HG02870 (cell line): ENCODE measurements at regions not wholly inside any gene's neighbourhood (a gene's known extent, or its start where the extent isn't known, plus 50 kb on each side); places are given as distances from the start of the nearest gene placed in this dataset.
"Not testable (repeated sequence)": the region's sequence is repeated elsewhere in the genome, so short reads cannot be mapped to it uniquely, and the experiment has no call there.

Experiments
- ATAC-seq: cut with Tn5 transposase; IDR thresholded peaks from one replicate; pipeline ENCODE4 v1.9.1; 2021; ENCODE audit warnings: mild to moderate bottlenecking, moderate library complexity; ENCODE audit not compliant: unreplicated experiment

DNA sequence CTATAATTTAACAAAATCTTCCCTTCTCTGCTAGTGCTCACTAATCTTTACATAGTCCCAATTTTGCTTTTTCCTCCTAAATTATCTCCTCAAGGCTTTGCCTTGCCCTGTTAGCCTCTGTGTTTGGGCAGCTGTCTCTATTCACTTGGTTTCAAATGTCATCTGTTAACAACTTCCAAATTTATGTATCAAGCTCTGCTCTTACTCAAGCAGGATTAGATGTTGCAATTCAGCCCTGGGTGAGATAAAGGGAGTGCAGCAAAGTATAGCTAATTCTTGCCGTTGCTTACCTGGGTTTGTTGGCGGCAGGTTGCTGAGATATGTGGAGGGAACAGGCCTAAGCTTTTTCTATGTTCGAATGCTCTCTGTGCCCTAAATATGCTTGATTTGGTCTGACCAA is 483.8 kb downstream of the DMAC1 start:
- ATAC-seq = no peak

DNA sequence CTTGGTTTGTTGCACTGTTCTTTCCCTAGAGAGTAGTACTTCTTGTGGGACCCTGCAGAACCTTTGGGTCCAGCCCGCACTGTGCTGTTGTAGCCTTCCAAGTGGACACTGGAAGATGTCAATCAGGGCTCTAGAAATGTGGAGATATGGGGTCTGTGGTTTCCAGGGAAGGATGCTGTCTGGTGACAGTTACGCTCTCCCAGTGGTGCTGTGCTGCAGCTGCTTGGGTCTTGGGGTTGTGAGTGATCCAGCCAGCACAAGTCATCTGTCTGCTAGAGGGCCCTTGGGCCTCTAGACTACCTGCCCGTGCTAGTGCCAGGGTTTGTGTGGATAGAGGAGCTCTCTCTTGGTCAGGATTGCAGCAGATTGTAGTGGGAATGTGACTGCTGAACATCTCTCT is 484.5 kb downstream of the DMAC1 start:
- no peak for ATAC-seq

DNA sequence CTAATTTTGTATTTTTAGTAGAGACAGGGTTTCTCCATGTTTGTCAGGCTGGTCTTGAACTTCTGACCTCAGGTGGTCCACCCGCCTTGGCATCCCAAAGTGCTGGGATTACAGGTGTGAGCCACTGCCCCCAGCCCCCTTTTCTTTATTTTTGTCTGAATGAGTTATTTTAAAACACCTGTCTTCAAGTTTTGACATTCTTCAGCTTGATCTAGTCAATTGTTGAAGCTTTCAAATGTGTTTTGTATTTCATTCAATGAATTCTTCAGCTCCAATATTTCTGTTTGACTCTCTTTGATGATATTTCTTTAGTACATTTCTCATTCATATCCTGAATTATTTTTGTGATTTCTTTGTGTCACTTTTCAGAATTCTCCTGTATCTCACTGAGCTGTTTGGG is 486.2 kb downstream of the DMAC1 start:
- ATAC-seq = no peak

DNA sequence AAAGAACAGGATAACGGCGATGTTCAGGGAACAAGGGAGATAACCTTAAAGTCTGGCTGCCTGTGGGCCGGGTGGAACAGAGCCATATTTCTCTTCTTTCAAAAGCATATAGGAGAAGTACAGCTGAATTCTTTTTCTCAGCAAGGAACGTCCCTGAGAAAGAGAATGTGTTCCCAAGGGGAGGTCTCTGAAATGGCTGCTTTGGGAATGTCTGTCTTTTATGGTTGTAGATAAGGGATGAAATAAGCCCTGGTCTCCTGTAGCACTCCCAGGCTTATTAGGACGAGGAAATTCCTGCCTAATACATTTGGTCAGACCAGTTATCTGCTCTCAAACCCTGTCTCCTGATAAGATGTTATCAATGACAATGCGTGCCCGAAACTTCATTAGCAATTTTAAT is 490.5 kb downstream of the DMAC1 start:
- ATAC-seq = not testable (repeated sequence)

DNA sequence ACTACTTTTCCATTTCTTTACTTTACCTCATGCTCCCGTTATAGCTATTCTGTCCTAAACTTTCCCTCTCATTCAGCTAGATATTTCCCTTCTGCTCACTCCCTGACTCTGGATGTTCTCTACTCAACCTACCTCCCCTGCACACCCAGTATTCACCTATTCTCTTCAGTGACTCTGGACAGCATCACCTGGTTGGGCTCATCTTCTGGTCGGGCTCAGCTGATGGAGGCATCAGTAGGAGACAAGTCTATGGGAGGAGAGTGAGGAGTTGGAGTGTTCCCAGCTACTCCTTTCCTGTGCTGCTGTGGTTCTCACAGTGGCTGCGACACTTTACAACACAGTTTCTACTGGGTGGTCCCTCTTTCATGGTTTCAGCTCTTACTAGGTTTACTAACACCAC is 493.9 kb downstream of the DMAC1 start:
- no peak for ATAC-seq

DNA sequence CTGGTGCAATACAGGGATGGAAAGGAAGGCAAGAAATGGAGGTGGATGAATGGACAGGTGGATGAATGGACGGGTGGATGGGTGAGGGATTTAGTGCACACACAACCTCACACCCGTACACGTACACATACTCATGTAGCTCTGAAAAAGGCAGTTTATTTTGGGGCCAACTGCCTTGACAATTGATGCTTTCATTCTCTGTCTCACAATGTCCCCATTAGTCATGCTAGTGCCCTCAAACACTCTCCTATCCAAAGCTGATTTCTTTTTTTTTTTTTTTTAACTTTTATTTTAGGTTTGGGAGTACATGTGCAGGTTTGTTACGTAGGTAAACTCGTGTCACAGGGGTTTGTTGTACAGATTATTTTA is 495.0 kb downstream of the DMAC1 start:
- no peak for ATAC-seq

DNA sequence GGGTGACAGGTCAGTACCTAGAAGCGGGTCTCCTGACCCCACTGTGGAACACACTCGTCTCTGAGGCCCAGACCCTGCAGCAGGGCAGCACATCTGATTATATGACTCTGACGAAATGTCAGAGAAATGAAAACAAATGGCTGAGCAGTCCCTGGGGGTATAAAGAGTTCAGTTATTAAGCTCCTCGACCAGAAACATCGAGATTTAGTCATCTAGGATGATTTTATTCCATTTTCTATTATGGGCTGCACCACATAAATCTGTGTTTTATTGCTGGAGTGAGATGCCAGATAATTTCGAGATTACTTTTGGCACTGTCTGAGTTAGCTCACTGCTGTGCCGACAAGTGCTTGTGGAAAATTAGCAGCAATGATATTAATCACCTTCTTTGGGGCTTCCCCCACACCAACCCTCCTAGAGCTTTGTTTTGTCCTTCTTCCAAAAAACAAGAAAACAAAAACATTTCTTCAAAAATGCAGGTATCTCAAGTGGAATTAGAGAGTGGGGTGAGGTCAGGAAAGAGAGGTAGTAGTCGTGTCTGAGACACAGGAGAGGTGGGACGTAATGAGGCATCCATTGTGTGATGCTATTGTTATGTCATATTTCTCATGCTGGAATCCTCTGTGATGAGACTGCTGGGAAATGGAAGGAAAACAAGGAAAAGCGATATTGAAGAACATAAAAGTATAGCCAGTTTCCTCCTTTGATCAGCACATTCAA is 495.5 kb downstream of the DMAC1 start:
- ATAC-seq = no peak

DNA sequence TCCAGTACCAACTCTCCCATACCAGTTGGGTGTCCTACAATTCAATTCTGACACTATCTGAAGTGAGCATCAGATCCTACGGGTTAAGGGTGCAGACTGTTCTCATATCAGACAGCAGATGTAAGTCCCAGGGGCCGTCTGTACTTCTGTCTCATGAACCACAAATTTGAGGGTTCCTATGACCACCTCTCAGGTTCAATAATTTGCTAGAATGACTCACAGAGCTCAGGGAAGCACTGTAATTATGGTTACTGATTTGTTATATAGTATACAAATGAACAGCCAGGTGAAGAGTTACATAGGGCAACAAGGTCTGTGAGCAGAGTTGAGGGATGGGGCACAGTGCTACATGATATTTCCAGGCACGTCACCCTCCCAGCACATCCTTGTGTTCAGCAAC is 499.1 kb downstream of the DMAC1 start:
- ATAC-seq = peak; percentile 24

DNA sequence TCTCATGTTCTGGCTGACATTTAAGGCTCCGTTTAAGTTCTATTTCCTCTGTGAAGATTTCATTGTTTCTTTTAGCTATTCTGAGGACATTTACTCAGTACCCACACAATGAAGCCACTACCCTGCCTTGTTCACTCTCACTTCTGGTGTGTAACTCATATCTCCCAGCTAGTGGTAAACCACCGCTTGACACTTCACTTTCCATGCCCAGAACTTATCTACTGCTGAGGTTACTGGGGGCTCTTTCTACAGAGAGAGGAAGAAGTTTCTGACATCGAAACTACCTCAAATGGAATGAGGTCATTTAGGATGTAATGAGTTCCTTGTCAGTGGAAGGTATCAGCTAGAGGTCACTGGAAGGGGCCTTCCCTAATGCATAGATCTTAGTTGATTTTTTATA is 501.5 kb downstream of the DMAC1 start:
- ATAC-seq = peak; percentile 98

DNA sequence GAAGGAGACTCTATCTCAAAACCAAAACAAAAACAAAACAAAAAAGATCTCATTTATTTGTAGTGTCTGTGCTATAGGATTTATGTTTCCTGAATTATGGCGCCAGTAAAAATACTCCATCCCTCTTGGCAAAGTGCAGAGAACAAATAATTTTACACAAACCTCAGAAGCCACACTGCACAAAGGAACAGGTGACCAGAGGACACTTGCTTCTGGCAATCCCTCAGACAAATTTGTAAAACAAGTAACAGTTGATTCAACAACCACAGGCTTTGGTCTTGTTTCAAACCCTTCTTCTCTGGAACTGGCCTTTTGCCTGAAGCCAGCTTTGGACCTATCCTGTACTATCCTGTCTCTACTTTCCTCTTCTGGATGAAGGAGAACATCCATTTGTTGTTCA is 502.1 kb downstream of the DMAC1 start:
- ATAC-seq = no peak

DNA sequence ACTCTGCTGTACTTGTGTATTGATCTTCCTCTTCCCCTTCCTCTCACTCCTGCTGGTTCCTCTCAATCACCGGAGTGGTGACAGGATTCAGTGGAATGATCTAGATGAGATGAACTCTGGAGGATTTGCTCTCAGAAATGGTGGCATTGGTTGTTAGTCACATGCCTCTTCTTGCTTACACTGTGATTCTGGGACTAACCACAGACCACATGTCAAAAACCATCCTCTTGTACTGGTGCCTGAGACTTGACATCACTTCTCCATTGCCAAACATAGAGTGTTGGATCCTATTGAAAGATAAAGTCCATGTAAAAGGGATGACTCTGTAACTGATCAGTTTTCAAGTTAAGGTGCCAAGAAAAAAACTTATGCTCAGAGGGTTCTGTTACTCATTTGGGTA is 506.5 kb downstream of the DMAC1 start:
- ATAC-seq = no peak

DNA sequence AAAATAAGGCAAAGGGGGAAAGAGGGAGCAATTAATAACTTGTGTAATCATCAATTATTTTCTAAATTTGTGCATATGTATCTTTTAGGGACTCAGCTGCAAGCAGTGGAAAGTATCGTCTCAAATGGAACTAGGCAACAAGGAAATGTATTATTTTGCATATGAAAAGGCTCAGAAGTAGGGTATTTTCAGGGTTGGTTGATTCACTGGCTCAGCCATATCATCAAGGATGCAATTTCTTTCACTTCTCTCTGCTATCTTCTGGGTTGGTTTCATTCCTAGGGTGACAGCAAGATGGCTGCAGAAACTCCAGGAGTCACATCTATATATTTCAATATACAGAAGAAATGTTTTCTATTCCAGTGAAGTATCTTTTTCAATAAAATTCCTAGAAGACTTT is 509.8 kb downstream of the DMAC1 start:
- ATAC-seq = peak; percentile 75

DNA sequence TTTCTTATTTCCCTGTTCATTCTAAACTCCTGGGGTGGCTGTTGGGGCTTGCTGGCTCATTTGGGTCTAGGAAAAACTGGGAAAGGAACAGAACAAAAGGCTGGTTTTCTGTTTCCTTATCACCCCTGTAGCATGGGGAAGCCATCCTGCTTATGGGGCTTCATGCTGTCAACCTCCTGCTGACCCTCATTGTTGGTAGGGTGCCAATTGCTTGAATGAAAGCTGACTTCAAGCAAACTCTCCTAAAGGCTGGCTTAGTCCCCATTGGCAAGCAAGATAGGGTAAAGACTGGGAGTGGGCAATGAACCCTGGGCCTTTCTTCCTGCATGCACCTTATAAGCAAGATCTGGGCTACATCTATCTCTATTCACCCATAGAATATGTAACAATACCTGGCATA is 511.6 kb downstream of the DMAC1 start:
- no peak for ATAC-seq

DNA sequence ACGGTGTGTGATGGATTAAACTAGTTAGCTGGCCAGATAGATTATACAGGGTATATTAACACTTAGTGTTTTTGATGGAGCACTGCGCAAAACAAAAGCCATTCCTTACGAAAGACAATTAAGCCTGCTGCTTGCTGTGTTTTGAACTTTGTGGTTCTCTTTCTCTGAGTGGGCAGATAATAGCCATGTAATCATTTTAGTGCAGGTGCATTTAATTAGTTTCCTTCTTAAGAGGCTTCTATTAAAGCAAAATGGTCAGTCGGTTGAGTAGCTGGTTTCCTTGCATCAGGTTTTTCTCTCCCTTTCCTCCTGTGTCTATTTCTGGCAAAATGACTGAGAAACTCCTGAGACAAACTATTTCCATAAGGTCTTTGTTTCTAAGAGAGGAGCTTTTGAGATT is 512.5 kb downstream of the DMAC1 start:
- no peak for ATAC-seq

DNA sequence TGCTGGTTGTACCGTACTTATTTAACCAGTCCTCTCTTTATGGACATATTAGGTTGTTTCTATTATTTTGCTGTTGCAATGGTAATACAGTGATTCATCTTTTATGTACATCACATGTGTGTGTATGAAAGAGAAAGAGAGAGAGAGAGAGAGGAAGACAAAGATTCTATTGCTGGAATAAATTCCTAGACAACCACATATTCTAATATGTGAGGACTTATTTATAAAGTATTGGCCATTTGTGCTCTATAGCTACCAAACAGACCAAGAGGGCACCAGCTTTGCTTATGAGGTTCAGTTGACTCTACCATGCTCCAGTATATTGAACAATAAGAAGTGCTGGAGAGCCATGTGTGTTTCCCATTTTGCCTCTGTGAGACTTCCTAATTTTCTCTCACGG is 513.5 kb downstream of the DMAC1 start:
- ATAC-seq = no peak

DNA sequence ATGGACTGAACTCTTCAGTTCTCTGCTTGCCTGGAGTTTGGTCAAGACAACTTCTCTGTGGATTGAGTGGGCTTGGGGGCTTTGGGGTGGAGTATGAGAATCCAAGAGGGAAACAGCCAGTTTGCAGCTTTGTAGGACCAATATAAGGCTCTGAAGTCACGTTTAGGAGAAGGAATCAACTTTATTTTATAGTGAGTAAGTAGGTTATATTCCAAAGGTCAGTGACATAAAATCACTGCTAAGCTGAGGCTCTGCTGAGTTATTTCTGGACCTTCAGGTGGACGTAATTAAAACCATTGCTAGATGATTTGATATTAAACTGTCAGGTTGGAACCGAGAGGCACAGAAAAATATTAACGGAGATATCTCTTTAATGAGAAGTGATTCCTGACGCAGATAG is 514.4 kb downstream of the DMAC1 start:
- no peak for ATAC-seq

DNA sequence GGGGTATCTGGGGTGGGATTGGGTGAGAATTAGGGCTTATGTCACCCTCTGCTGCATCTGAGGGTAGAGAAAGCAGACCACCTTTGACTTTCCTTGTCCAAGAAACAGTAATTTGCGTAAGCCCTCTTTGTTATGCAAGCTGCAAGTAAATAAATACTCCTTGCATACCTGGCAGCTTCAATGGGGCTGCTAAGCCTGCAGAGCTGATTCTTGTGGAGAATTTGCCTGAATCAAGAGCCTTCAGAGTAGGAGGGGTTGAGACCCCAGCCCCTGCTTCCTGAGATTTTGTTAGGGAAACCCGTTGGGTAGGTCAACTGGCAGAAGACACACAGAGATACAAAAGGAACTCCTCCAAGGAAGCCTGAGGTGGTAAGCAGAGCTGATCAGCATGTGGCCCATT is 515.1 kb downstream of the DMAC1 start:
- ATAC-seq = no peak

DNA sequence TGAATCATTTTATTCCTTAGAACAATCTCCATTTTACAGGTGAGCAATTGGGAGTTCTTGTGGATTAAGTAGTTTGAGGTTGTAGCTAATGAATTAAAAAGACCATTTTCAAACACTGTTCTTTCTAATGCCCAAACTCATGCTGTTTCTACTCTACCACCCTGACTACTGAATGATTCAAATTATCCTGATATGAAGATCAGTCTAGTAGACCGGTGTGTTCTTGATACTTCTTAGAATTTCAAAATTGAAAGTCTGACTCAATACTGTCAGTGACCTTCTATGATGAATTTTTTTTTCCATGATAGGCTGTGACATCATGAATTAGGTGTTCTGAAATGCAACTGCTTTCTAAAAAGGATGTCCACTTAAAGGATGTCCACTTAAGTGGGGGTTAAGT is 515.5 kb downstream of the DMAC1 start:
- no peak for ATAC-seq

DNA sequence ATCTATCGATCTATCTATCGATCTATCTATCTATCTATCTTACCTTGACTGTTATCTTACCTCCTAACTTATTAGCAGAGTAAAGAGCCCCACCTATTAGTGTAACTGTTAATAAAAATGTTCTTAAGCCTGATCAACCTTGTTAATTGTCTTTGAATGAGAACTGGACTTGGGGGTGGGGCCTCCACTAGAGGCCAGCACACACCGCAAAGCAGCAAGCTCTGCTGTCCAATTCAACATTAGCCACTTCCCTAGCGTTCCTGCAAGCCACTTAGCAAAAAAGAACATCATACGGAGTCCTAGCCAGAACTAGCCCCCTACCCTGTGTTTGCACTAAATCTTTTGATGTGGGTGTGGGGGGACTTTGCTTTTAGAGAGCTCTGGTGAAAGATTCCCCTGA is 515.8 kb downstream of the KDM4C start:
- ATAC-seq = no peak

DNA sequence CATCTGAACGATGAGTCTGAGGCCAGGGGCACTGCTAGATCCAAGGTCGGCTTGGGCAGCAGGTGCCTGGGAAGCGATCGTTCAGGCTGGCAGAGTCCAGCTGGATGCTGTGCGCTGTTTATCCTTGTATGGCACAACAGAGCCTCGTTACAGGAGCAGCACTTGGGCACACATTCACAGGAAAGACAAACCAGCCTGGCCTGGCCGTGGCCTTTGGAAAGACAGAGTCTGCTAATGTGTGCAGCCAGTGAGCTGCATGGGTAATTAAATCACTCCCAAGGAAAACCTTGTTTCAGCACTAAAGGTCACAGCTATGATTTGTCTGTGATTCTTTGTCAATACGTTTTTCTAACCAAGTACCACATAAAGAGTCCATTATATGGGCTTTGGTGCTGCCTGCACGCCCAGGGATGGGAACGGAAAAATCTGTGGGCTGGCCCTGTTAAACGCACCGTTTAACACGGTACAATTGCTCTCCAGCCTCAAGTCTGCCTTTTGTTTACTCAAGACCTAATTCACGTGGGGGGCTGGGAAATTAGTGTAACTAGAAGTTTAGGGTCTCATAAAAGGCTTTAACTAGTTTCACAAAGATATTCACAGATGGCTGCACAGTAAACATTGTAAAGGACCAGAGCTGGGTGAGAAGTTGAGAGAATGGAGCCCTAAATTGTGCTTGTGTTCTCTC is 509.3 kb downstream of the KDM4C start:
- no peak for ATAC-seq

DNA sequence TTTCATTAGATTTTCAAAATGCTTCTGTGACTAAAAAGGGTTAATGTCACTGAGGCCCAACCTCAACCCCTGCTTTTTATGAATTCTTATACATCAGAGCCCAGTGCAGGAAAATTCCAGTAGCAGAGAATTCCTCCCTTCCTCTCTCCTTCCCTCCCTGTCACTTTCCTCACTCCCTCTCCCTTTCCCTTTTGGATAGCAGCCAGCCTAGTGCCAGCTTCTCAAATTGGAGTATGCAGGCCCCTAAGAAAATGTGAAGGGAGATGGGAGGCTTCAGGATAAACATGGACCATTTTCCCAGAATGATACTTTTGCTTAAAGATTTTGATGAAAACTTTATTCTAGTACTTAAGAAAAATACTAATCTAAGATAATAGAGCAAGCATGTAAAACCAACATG is 507.4 kb downstream of the KDM4C start:
- ATAC-seq = no peak

DNA sequence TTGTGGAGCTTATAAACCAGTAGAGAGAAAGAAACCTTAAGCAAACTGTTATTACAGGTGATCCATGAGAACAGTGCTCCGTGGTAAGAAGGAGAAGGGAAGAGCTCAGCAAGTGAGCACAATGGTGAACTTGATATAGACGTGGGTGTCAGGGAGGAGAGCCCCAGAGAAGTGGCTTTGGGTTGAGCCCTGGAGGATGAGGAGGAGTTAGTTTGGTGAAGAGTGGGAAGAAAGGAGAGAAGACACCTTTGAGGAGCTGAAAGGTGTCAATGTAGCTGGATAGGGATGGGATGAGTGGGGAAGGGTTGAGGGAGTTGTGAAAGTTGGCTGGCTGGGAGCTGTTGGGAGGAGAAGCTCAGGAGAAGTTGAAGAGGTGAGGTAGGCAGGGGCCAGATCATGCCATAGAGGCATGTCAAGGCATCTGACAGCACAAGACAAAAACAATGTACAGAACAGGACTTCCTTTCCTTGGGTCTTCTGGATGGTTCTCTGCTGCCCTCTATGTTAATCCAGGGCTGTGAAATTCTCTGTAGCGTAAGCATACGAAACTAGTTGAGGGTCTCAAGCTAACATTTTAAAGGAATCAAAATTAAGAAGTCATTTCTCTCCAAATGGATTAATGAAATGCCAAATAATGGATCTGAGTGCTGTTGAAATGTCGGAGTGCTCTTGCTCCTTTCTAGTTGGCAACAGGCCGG is 501.9 kb downstream of the KDM4C start:
- ATAC-seq = no peak
